ENCODE measurements at regions not wholly inside any gene's neighbourhood (a gene's known extent, or its start where the extent isn't known, plus 50 kb on each side); places are given as distances from the start of the nearest gene placed in this dataset.
"Not testable (repeated sequence)": the region's sequence is repeated elsewhere in the genome, so short reads cannot be mapped to it uniquely, and the experiment has no call there.

GRCh38 chr20:48400009-48400408, 427.8 kb downstream of the PREX1 start:
- Histone ChIP-seq H4K20me1 (ENCODE audit: insufficient read depth, low read length) (no peaks in the 10 kb centered on the region), H3K9ac (ENCODE audit: low read depth, low read length) (no peak overlapping the region), H3K4me3 (ENCODE audit: low read depth in 1 of 2, low read length in 2 of 2) (no peak overlapping the region), H3K9me3 (ENCODE audit: insufficient read depth, low read length, severe bottlenecking) (no peaks in the 10 kb centered on the region), H3K27ac (ENCODE audit: low read length) (no peak overlapping the region), H3K36me3 (ENCODE audit: insufficient read depth, low read length) (no peaks in the 10 kb centered on the region), H3K4me2 (ENCODE audit: insufficient read depth, low read length) (no peak overlapping the region), H3K4me1 (ENCODE audit: insufficient read depth, low read length) (0 out of 2 replicates have a peak, but pooled peaks cover 4% of the 10 kb centered on the region), H3K27me3 (ENCODE audit: insufficient read depth, low read length, poor library complexity) (no peaks in the 10 kb centered on the region), H2AFZ (ENCODE audit: low read depth, low read length) (no peak overlapping the region), H3K79me2 (ENCODE audit: insufficient read depth, low read length) (no peaks in the 10 kb centered on the region)
- DNase-seq (no peak), ATAC-seq (ENCODE audit: insufficient read depth, low read depth) (no peak)
- TF ChIP-seq CTCF (IDR thresholded peaks at IDR 0.05; ENCODE audit: borderline replicate concordance, extremely low read depth, low read length, poor library complexity, severe bottlenecking) (no peak), EZH2 (IDR thresholded peaks at IDR 0.05; ENCODE audit: borderline replicate concordance, low read depth, low read length, severe bottlenecking) (no peak)

DNA sequence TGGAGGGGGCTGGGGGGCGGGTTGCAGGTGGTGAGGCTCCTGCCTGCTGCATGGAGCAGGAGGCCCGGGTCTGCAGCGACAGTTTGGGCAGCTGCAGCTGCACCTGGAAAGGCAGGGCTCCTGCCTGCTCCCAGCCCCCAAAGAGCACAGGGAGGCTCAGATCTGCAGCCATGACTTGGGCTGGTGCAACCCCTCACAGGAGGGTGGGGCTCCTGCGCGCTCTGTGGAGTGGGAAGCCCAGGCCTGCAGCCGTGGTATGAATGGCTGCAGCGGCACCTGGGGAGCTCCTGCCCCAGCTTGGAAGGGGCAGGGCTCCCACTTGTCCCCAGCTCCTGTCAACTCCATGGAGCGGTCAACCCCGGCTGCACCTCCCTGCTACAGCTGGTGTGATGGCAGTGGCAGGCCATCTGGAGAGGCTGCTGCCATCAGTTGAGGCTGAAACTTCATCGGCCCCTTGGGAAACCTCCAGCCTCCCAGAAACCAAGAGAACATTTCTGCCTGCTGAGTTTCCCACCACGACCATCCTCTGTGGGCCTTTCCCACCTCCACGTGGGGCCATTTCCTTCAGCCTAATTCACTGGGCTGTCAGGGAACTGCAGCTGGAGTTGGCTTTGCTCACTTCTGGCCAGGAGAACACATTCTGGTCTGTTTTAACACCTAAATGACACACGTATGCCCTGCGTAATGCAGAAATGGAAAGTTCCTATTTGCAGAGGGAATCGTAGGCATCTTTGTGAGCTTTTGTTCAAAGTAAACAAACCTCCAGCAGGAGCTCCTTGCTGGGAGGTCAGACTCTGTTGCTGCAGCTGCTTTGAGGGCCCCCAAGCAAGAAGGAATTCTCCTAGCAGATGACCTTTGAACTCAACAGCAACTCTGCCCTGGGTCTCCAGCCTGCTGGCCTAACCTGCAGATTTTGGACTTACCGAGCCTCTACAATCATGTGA, 429.0 kb downstream of the PREX1 start:
- Histone ChIP-seq H3K36me3 (ENCODE audit: insufficient read depth, low read length) (no peaks in the 10 kb centered on the region), H2AFZ (ENCODE audit: low read depth, low read length) (no peak overlapping the region), H3K9me3 (ENCODE audit: insufficient read depth, low read length, severe bottlenecking) (no peaks in the 10 kb centered on the region), H3K9ac (ENCODE audit: low read depth, low read length) (no peak overlapping the region), H3K4me3 (ENCODE audit: low read depth in 1 of 2, low read length in 2 of 2) (no peak overlapping the region), H3K79me2 (ENCODE audit: insufficient read depth, low read length) (no peaks in the 10 kb centered on the region), H3K27me3 (ENCODE audit: insufficient read depth, low read length, poor library complexity) (no peaks in the 10 kb centered on the region), H3K4me1 (ENCODE audit: insufficient read depth, low read length) (0 out of 2 replicates have a peak, but pooled peaks cover 4% of the 10 kb centered on the region), H3K27ac (ENCODE audit: low read length) (0 out of 2 replicates have a peak overlapping the region, but pooled peaks have one; percentile 4), H3K4me2 (ENCODE audit: insufficient read depth, low read length) (no peak overlapping the region), H4K20me1 (ENCODE audit: insufficient read depth, low read length) (no peaks in the 10 kb centered on the region)
- peak; percentile 17 for DNase-seq
- no peak for ATAC-seq (ENCODE audit: insufficient read depth, low read depth)
- TF ChIP-seq CTCF (IDR thresholded peaks at IDR 0.05; ENCODE audit: borderline replicate concordance, extremely low read depth, low read length, poor library complexity, severe bottlenecking) (no peak), EZH2 (IDR thresholded peaks at IDR 0.05; ENCODE audit: borderline replicate concordance, low read depth, low read length, severe bottlenecking) (no peak)

GRCh38 chr20:48396981-48397861, 430.6 kb downstream of the PREX1 start:
- H4K20me1 ChIP-seq (ENCODE audit: insufficient read depth, low read length); H3K4me2 ChIP-seq (ENCODE audit: insufficient read depth, low read length); H3K4me3 ChIP-seq (ENCODE audit: low read depth in 1 of 2, low read length in 2 of 2); H2AFZ ChIP-seq (ENCODE audit: low read depth, low read length); H3K9me3 ChIP-seq (ENCODE audit: insufficient read depth, low read length, severe bottlenecking); ATAC-seq (ENCODE audit: insufficient read depth, low read depth); H3K9ac ChIP-seq (ENCODE audit: low read depth, low read length); H3K79me2 ChIP-seq (ENCODE audit: insufficient read depth, low read length); H3K27ac ChIP-seq (ENCODE audit: low read length); H3K27me3 ChIP-seq (ENCODE audit: insufficient read depth, low read length, poor library complexity); H3K4me1 ChIP-seq (ENCODE audit: insufficient read depth, low read length); H3K36me3 ChIP-seq (ENCODE audit: insufficient read depth, low read length); DNase-seq: not testable (repeated sequence)
